ENCODE measurements at regions not wholly inside any gene's neighbourhood (a gene's known extent, or its start where the extent isn't known, plus 50 kb on each side); places are given as distances from the start of the nearest gene placed in this dataset.

DNA sequence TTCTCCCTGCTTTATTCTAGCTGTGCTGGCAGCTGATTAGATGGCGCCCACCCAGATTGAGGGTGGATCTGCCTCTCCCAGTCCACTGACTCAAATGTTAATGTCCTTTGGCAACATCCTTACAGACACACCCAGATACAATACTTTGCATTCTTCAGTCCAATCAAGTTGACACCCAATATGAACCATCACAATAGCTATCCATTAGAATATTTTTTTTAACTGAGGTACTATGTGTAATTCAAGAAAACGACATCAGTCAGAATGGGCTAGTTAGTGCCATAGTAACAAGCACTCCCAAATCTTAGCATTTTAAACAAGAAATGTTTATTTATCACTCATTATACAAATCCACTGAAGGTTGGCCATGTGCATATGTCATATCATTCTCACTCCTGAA lies 723.1 kb downstream of the NR2F2 start:
- DNase-seq: no peak

GRCh38 chr15:97057503-97057902 lies 727.0 kb downstream of the NR2F2 start:
- DNase-seq: no peak

- DNase-seq: no peak
Observed at GRCh38 chr15:97059281-97059680, 728.8 kb downstream of the NR2F2 start.

DNA sequence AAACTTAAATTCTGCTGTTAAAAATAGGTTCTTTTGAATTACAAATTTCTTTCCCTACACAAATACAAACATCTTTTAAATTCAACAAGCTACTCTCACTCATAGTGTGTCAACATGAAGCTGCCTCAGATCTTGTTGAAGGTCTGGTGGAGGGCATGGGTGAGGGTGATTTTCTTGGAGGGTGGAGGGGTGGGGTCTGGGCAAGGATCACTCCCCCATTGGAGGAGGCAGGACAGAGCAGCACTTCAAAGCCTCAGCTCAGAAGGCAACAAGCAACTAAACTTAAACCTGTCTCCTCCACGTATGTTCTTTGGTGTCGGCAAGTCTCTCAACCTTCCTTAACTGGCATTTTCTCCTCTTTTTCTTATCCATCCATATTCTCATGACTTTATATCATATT lies 730.9 kb downstream of the NR2F2 start:
- DNase-seq: no peak

DNA sequence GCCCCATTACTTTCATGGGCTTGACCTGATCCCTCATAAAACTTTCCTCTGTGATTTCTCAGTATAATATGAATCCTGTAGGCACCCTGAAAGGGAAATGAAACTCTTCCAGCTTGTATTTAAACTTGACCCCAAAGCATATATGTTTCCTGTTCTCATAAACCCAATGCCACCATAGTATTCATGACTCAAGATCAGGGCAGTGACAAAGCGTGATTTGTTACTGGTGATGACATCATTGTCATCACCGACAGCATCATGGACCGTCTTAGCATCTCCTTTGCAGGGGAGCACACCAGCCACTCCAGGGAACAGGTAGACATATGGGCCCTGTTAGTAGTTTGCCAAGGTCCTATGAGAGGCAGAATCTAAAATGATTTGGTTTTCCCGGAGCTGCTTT lies 741.2 kb downstream of the NR2F2 start:
- no peak for DNase-seq

GRCh38 chr15:97072545-97072944 lies 742.0 kb downstream of the NR2F2 start:
- DNase-seq: no peak

GRCh38 chr15:97076011-97076410 lies 745.5 kb downstream of the NR2F2 start:
- no peak for DNase-seq

- DNase-seq: no peak
Observed at GRCh38 chr15:97077975-97078374, 747.5 kb downstream of the NR2F2 start.

GRCh38 chr15:97078591-97078990 lies 748.1 kb downstream of the NR2F2 start:
- DNase-seq: no peak

DNA sequence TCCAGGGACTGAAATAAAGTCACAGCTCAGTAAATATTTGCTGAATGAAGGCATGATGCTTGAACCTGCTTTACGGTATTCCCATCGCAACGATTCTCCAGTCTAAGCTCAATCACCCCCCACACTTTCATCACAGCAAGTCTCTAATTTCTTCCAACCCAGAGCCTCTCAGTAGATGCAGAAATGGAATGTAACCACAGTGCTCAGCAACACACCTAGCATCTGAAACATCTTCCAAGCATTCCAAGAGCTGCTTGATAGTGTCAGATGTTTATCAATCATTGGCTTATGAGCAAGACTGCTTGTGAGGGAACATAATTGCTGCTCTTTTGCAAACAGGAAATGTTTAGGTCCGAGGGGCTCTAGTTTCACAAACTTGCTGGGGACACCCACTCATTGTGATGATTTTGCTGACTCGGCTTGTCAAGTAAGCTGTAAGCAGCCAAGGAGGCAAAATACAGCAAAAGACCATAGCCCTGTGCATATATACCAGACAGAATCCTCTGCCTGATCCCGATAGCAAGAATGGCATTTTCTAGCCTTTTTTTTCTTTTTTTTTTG lies 751.2 kb downstream of the NR2F2 start:
- no peak for DNase-seq

DNA sequence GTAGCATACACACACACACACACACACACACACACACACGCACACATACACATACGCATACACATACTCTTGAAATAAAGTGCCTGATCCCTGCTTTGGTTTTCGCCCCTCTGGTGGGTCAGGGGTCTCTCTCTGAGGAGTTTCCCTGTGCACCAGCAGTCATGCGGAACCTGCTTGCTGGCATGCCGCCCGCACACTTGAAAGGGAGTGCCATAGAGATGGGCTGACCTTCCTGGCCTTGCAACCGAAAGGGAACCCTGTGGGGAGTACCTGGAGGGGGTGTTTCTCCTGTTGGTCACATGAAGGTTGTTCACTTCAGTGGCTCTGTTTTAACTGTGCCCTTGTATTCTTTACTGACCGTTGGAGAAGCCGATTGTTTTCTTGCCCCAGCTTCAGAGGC lies 752.3 kb downstream of the NR2F2 start:
- no peak for DNase-seq

DNA sequence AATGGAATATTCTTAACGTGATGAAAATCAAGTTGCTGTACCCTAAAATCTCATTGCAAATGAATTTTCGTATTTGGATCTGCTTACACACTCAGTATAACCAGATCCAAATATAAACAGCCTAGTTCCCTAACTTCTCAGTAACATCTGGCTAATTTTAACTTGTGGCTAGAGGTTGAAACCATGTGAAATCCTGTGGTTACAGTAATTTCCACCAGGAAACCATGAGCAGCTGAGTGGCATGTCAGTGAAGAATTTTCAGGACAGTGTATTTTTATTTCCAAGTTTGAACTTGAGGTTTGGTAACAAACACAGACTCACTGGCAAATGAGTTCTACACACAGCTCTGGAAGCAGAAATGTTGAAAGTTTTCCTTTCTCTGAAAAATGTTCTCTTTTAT lies 754.1 kb downstream of the NR2F2 start:
- peak; percentile 19 for DNase-seq

GRCh38 chr15:97085731-97086130 lies 755.2 kb downstream of the NR2F2 start:
- no peak for DNase-seq

DNA sequence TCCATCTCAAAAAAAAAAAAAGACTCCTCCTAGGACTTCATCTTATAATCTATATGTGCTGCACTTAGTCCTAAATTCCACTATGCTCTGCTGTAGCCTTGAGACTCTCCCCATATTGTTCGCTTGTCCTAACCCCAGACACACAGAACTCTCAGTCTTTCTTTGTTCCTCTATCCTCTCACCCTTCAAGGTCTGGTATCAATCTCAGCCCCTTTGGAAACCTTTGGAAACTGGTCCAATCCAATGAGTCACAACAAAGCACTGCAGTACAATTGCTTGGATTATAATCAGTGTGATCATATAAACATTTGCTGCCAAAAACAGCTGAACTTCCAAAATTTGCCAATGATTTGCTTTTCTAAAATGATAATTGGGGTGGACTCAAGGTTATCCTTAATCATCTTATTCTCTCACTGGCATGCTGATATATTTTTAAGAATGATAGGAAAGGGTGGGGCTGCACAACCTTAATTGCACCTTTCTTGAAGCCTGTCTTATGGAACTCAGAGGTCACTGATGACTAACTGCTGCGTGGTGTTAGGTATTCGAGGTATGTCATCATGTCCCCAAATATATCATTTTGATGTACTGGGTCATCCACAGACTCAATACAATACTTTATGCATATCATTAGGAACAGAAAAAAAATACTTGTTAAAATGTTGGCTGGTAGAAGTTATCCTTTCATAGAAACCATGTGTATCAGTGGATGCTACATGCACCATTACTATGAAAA lies 756.7 kb downstream of the NR2F2 start:
- DNase-seq: no peak

DNA sequence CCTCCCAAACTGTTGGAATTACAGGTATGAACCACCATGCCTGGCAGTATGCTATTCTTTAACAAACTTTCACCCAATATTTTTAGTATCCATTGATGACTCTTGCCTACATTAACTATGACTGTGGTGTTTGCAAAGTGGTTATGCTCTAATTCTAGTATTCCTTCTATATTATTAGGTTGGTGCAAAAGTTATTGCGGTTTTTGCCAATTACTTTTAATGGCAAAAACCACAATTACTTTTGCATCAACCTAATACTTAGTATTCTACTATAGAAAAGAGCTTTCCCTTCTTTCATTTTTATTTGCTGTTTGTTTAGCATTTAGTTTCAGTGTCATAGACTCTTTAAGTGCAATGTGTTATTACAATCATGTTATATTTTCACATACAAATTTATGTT lies 760.6 kb downstream of the NR2F2 start:
- no peak for DNase-seq

- DNase-seq: no peak
Observed at GRCh38 chr15:97092656-97093055, 762.2 kb downstream of the NR2F2 start.

DNA sequence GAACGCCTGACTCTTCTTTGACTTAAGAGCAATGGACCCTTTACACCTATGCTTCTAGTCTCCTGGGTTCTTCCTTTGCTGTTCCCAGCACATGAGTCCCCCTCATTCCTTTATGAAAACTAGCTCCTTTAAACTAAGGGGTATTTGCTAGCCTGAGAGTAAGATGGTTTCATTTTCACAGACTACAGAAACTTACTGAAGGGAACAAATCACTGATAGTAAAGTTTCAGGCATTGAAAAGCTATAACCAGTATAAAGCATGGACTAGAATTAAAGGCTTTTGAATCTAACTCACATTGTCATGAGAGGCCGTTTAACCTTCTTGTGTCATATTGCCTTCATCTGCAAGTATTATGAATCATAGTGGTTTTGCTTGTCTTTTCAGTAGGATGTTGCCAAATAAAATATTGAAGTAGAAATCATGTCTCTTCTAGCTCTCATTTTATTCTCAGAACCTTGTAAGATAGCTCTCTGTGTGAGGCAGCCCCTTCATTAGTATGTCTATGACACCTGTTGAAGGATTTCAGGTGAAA lies 765.9 kb downstream of the NR2F2 start:
- DNase-seq: no peak

- no peak for DNase-seq
Observed at GRCh38 chr15:97099040-97099439, 768.5 kb downstream of the NR2F2 start.

DNA sequence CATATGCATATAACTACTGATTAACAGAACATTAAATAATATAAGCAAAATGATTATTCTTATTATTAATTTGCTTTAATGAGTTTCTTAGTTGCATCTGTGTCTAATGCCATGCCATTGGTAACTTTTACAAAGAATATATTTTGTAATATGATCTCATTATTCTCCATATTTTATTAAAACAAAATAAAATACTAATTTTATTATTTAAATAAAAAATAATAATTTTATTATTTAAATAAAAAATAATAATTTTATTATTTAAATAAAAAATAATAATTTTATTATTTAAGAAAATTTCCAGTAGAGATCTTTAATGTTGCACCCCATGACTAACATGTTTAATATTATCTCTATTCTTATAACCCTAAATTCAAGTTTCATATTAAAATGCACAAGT lies 771.1 kb downstream of the NR2F2 start:
- no peak for DNase-seq

DNA sequence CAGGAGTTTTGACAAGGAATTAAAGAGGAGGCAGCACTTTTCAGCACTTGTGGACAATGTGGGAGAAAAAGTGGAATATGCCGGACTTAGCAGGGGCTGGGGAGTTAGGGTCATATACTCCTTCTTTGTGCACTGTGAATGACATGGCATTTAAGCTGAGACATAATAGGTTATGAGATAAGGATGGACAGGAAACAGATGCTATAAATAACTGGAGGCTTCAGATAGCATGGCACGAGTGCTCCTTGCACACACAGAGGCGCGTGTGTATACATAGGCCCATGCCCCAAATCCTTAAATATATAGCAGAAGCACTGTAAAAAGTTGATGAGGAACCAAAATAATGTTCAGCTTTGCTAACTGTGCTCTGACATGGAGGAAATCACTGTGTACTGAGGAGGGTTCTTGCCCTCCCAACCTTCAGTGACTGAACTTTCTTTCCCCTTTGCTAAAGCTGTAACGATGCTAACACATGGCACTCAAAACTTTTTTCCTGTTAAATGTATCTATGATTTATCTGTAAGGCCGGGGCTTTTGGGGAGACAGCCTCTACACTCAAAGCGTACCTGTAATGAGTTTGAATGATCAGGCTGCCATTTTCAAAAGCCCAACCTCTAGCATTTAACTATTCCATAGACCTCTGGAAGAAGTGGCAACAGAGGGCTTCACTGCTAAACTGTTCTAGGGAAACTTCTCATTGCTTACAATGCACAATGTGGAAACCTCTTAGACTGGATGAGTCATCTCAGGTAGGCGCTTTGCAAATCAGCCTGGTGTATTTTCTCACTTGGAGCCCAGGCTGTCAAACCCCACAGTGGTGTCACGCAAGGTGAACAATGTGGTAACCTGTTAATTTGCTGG lies 784.6 kb downstream of the NR2F2 start:
- DNase-seq: no peak

DNA sequence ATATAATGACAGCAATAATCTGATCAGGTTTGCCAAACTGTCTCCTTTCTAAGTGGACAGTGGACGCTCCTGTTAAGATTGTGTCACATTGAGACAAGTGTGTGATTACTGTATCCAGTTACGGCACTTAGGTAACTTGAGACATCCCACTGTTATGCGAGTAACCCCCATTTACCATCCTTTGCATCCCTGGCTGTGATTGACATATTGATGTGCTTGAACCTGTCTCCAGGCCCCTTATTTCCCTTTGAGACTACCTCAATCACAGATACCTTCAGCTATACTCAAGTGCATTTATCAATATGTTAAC lies 785.2 kb downstream of the NR2F2 start:
- DNase-seq: no peak

DNA sequence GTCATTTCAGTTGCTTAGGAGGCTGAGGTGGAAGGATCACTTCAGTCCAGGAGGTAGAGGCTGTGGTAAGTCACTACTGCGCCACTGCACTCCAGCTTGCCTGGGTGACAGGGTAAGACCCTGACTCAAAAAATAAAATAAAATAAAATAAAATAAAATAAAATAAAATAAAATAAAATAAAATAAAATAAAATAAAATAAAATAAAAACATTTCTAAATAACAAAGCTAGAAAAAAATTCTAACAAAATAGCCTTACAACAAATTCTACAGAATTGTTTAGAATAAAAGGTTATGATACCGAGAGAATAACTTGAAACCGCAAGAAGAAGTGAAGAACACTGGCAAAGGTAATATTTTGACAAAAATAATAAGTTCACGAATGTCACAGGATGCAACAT lies 794.3 kb downstream of the NR2F2 start:
- DNase-seq: no peak

DNA sequence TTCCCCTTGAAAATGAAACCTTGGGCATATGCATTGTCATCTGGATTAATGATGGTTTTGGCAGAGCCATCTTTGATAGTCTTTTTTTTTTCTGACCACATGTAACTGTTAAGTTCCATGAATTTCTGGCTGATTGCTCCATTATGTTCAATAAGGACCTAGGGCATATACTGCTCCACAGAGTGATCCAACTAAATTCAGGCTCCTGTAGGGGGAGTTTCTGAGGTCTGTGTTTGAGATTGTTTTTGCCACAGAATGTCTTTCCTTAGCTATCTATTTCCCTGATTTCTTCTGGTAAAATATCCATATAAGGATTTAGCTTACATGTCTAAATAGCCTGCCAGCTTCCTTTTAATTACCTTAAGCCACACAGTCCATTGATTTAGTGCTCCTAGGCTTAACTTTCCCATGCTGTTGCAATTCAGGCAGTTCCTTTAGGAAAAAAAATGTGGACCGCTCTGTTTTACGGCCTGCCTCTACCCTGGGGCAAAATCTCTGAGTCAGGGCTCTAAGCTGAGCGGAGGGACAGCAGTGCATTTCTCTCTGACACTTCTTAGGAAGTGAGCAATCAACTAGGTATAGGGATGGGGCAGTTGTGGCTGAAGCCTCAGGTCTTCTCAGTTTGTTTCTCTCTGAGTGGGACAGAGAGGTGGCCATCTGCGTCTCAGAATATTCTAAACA lies 796.2 kb downstream of the NR2F2 start:
- no peak for DNase-seq
